H9 (cell line): ENCODE measurements at regions not wholly inside any gene's neighbourhood (a gene's known extent, or its start where the extent isn't known, plus 50 kb on each side); places are given as distances from the start of the nearest gene placed in this dataset.

Experiments
- DNase-seq: peaks from one replicate; pipeline ENCODE4 v3.0.0-alpha.2; 2017
- H2AFZ ChIP-seq: one replicate; pipeline ENCODE4 v1.6.1; 2013; ENCODE audit warnings: mild to moderate bottlenecking, low read length, control low read depth, moderate library complexity
- H2AK5ac ChIP-seq: 2 replicates; pipeline ENCODE4 v1.6.1; 2013; ENCODE audit warnings: low read length, control low read depth, mixed read lengths; ENCODE audit not compliant: insufficient read length
- H2BK120ac ChIP-seq: one replicate; pipeline ENCODE4 v1.6.1; 2013; ENCODE audit warnings: low read depth, mild to moderate bottlenecking, low read length, control low read depth, inconsistent platforms; ENCODE audit not compliant: poor library complexity, severe bottlenecking
- H2BK12ac ChIP-seq: 2 replicates; pipeline ENCODE4 v1.6.1; 2013; ENCODE audit warnings: low read length, control low read depth, mixed read lengths, low read depth; ENCODE audit not compliant: insufficient read length
- H2BK15ac ChIP-seq: 2 replicates; pipeline ENCODE4 v1.6.1; 2013; ENCODE audit warnings: low read depth, low read length, control low read depth
- H2BK20ac ChIP-seq: one replicate; pipeline ENCODE4 v1.6.1; 2013; ENCODE audit warnings: low read depth, mild to moderate bottlenecking, low read length, control low read depth, inconsistent platforms; ENCODE audit not compliant: poor library complexity, severe bottlenecking
- H2BK5ac ChIP-seq: 2 replicates; pipeline ENCODE4 v1.6.1; 2013; ENCODE audit warnings: low read length, control low read depth, mixed read lengths; ENCODE audit not compliant: insufficient read length
- H3K14ac ChIP-seq: 2 replicates; pipeline ENCODE4 v1.6.1; 2013; ENCODE audit warnings: low read length, control low read depth; ENCODE audit not compliant: insufficient read depth
- H3K18ac ChIP-seq: 2 replicates; pipeline ENCODE4 v1.6.1; 2013; ENCODE audit warnings: low read depth, mild to moderate bottlenecking, mixed read lengths, low read length, control low read depth; ENCODE audit not compliant: insufficient read length
- H3K23ac ChIP-seq: 2 replicates; pipeline ENCODE4 v1.6.1; 2013; ENCODE audit warnings: low read length, control low read depth, mixed read lengths, low read depth; ENCODE audit not compliant: insufficient read length
- H3K23me2 ChIP-seq: 2 replicates; pipeline ENCODE4 v1.6.1; 2013; ENCODE audit warnings: low read depth, mild to moderate bottlenecking, mixed read lengths, low read length, control low read depth; ENCODE audit not compliant: insufficient read length, poor library complexity, severe bottlenecking
- H3K27ac ChIP-seq: 2 replicates; pipeline ENCODE4 v1.5.1; 2013; ENCODE audit warnings: low read length, control low read depth, mixed read lengths, low read depth; ENCODE audit not compliant: insufficient read length
- H3K27me3 ChIP-seq: 2 replicates; pipeline ENCODE4 v1.6.1; 2013; ENCODE audit warnings: low read length, control low read depth, inconsistent platforms; ENCODE audit not compliant: insufficient read depth
- H3K4ac ChIP-seq: 2 replicates; pipeline ENCODE4 v1.6.1; 2013; ENCODE audit warnings: low read depth, mild to moderate bottlenecking, control low read depth, inconsistent platforms, low read length, moderate library complexity
- H3K4me1 ChIP-seq: 2 replicates; pipeline ENCODE4 v1.6.1; 2013; ENCODE audit warnings: low read length, control low read depth, inconsistent platforms; ENCODE audit not compliant: insufficient read depth
- H3K4me2 ChIP-seq: 2 replicates; pipeline ENCODE4 v1.6.1; 2013; ENCODE audit warnings: low read length, control low read depth, mixed read lengths; ENCODE audit not compliant: insufficient read length, insufficient read depth
- H3K56ac ChIP-seq: 2 replicates; pipeline ENCODE4 v1.6.1; 2013; ENCODE audit warnings: low read depth, mild to moderate bottlenecking, mixed read lengths, low read length, control low read depth; ENCODE audit not compliant: insufficient read length
- H3K79me1 ChIP-seq: 2 replicates; pipeline ENCODE4 v1.6.1; 2013; ENCODE audit warnings: low read depth, mild to moderate bottlenecking, moderate library complexity, low read length, control low read depth, inconsistent platforms; ENCODE audit not compliant: insufficient read depth, poor library complexity, severe bottlenecking
- H3K79me2 ChIP-seq: 2 replicates; pipeline ENCODE4 v1.6.1; 2013; ENCODE audit warnings: low read length, control low read depth, inconsistent platforms; ENCODE audit not compliant: insufficient read depth
- H3K9ac ChIP-seq: 2 replicates; pipeline ENCODE4 v1.6.1; 2013; ENCODE audit warnings: low read length, control low read depth, mixed read lengths; ENCODE audit not compliant: insufficient read length; ENCODE audit errors: extremely low read depth
- H3K9me3 ChIP-seq: one replicate; pipeline ENCODE4 v1.6.1; 2013; ENCODE audit warnings: low read depth, low read length, inconsistent platforms; ENCODE audit not compliant: control insufficient read depth
- H3T11ph ChIP-seq: one replicate; pipeline ENCODE4 v1.6.1; 2013; ENCODE audit warnings: mild to moderate bottlenecking, low read length, control low read depth, inconsistent platforms
- H4K20me1 ChIP-seq: one replicate; pipeline ENCODE4 v1.6.1; 2013; ENCODE audit not compliant: control insufficient read depth, insufficient read length, insufficient read depth
- H4K5ac ChIP-seq: 2 replicates; pipeline ENCODE4 v1.6.1; 2013; ENCODE audit warnings: low read depth, mild to moderate bottlenecking, mixed read lengths, low read length, control low read depth; ENCODE audit not compliant: insufficient read length
- H4K8ac ChIP-seq: replicated peaks from 2 replicates; pipeline ENCODE4 v1.6.1; 2013; ENCODE audit warnings: low read length, control low read depth, mixed read lengths, low read depth; ENCODE audit not compliant: insufficient read length
- H4K91ac ChIP-seq: 2 replicates; pipeline ENCODE4 v1.6.1; 2013; ENCODE audit warnings: low read depth, mild to moderate bottlenecking, moderate library complexity, mixed read lengths, low read length, control low read depth; ENCODE audit not compliant: insufficient read length
- H3K27ac Mint-ChIP-seq, 3 experiments: 2 replicates in 2 of 3; 3 replicates in 1 of 3; pipeline ENCODE4 v1.8.0; 2020 to 2021; ENCODE audit warnings: mixed read lengths in 3 of 3, mild to moderate bottlenecking in 1 of 3, moderate library complexity in 1 of 3
- H3K27me3 Mint-ChIP-seq: 2 replicates; pipeline ENCODE4 v1.8.0; 2021; ENCODE audit warnings: low read depth, mild to moderate bottlenecking, moderate library complexity, mixed read lengths
- H3K36me3 Mint-ChIP-seq, 3 experiments: 2 replicates in 2 of 3; 3 replicates in 1 of 3; pipeline ENCODE4 v1.8.0; 2020 to 2021; ENCODE audit warnings: low read depth in 3 of 3, mixed read lengths in 3 of 3; ENCODE audit not compliant: insufficient read depth in 1 of 3
- H3K4me1 Mint-ChIP-seq, 2 experiments: 2 replicates each; pipeline ENCODE4 v1.8.0; 2020; ENCODE audit warnings: mixed read lengths in 2 of 2
- H3K4me3 Mint-ChIP-seq, 2 experiments: 2 replicates in 1 of 2; 3 replicates in 1 of 2; pipeline ENCODE4 v1.8.0; 2020 to 2021; ENCODE audit warnings: mild to moderate bottlenecking in 2 of 2, mixed read lengths in 2 of 2, moderate library complexity in 1 of 2
- H3K9me3 Mint-ChIP-seq, 2 experiments: 2 replicates in 1 of 2; 3 replicates in 1 of 2; pipeline ENCODE4 v1.8.0; 2020; ENCODE audit warnings: mild to moderate bottlenecking in 2 of 2, mixed read lengths in 2 of 2, moderate library complexity in 1 of 2
- CTCF ChIP-seq: fragments of 200-600 bp; sonication (generic); conservative IDR thresholded peaks from 3 replicates; pipeline ENCODE4 v1.8.0; 2021; ENCODE audit warnings: antibody characterized with exemption, mild to moderate bottlenecking
- WGBS: extraction: QIAGEN DNeasy Blood & Tissue Kit; methylation state at CpG from one replicate; pipeline ENCODE4 v1.1.7; 2013; ENCODE audit warnings: missing lambda C conversion rate, low lambda C conversion rate, mixed read lengths; ENCODE audit not compliant: insufficient read length; ENCODE audit errors: extremely low coverage; 5-methylcytosine and 5-hydroxymethylcytosine counted together

- no peaks in the 10 kb centered on the region for H3K79me2 ChIP-seq
- no peak overlapping the region for H2AK5ac ChIP-seq
- H3T11ph ChIP-seq: no peak overlapping the region
- Mint-ChIP-seq H3K27me3 (no peaks in the 10 kb centered on the region), H3K4me1 (peaks cover 5 to 6% of the 10 kb centered on the region in 2 experiments), H3K27ac (no peak overlapping the region), H3K4me3 (no peak overlapping the region), H3K9me3 (no peaks in the 10 kb centered on the region; a peak in 1 of 5 replicates), H3K36me3 (no peaks in the 10 kb centered on the region)
- no peak overlapping the region for H2BK15ac ChIP-seq
- no peaks in the 10 kb centered on the region for H3K9me3 ChIP-seq
- H4K5ac ChIP-seq: no peak overlapping the region
- H3K4ac ChIP-seq: no peak overlapping the region
- H3K4me2 ChIP-seq: no peak overlapping the region
- no peaks in the 10 kb centered on the region for H4K20me1 ChIP-seq
- no peak overlapping the region for H3K27ac ChIP-seq
- no peak overlapping the region for H4K91ac ChIP-seq
- no peak overlapping the region for H4K8ac ChIP-seq
- no peak overlapping the region for H2BK20ac ChIP-seq
- H3K4me1 ChIP-seq: no peaks in the 10 kb centered on the region
- no peak overlapping the region for H2BK5ac ChIP-seq
- no peak overlapping the region for H3K23ac ChIP-seq
- TF ChIP-seq CTCF: no peak
- no peak overlapping the region for H3K9ac ChIP-seq
- no peak overlapping the region for H3K56ac ChIP-seq
- H3K27me3 ChIP-seq: no peaks in the 10 kb centered on the region
- no CpG with 5 or more reads among the region's 3 CpGs for WGBS
- H2BK120ac ChIP-seq: no peak overlapping the region
- H3K79me1 ChIP-seq: no peaks in the 10 kb centered on the region
- no peak overlapping the region for H3K14ac ChIP-seq
- H2BK12ac ChIP-seq: no peak overlapping the region
- DNase-seq: no peak
- no peak overlapping the region for H3K18ac ChIP-seq
- H2AFZ ChIP-seq: no peak overlapping the region
- H3K23me2 ChIP-seq: no peaks in the 10 kb centered on the region
Measured at GRCh38 chr20:7606941-7607340, 333.3 kb downstream of the HAO1 start.
